NK-92 treated with Interleukin-12 subunit alpha and Interleukin-12 subunit beta, amount 100 ng/mL, for 24 hours (cell line): ENCODE measurements at regions not wholly inside any gene's neighbourhood (a gene's known extent, or its start where the extent isn't known, plus 50 kb on each side); places are given as distances from the start of the nearest gene placed in this dataset.
"Not testable (repeated sequence)": the region's sequence is repeated elsewhere in the genome, so short reads cannot be mapped to it uniquely, and the experiment has no call there.

ENCODE experiments used
- DNase-seq: peaks from one replicate; lab custom pipeline; 2025; lab: John Stamatoyannopoulos, UW

GRCh38 chr1:213531369-213532310 lies 456.1 kb upstream of the PROX1 start:
- DNase-seq: no peak

- DNase-seq: no peak
Measured at GRCh38 chr1:213533125-213533524, 454.6 kb upstream of the PROX1 start.

DNA sequence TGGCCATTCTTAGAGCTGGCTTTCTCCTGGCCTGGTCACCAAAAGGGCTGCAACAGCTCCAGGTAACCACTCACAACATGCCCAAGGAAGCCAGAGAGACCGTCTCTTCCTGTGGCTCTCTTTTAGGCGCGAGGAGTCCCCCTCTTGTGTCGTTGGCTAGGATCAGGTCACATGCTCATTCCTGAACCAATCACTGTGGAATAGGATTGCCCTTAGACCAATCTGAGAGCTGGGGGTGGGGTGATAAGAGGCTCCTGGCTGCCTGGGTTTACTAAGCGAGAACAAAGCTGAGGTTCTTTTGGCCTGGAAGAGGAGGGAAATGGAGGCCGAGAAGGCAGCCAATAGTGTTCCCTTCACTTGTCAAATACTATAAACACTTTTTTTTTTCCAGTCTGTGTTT lies 452.1 kb upstream of the PROX1 start:
- no peak for DNase-seq

DNA sequence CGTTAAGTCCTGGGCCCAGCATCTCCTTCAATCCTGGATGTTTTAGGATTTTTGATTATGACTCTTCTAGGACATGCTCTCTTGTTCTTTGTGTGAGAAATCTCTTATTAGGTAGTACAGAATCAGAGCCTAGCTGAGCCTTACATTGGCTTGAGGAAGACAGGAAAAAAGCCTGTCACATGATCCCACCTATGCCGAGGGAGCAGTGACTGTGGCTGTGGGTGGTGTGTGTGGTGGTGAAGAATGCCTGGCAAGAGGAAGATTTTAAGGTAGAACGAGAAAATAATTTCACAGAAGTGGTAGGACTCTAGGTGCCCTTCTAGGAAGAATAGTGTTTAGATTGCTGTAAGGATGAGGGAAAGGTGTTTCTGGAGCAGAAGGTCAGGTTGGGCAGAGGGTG lies 449.5 kb upstream of the PROX1 start:
- DNase-seq: no peak

GRCh38 chr1:213539464-213539863 lies 448.3 kb upstream of the PROX1 start:
- DNase-seq: no peak

DNA sequence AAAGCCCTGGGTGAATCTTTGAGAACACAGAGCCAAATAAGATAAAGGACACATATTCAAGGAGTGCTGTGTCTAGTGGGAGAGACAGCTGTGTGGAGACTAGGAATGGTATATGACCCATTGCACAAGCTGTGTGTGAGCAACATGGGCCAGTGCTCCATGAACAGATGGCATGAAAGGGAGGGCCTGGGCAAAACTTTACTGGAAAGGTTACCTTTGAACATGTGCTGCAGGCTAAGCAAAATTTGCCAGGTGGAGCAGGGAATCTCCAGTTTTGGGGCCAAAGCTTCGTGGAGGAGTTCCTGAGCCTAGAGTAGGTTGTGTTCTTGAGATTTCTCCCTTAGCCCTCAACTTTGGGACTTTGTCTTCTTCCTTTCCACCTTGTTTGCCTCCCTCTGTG lies 446.1 kb upstream of the PROX1 start:
- no peak for DNase-seq

GRCh38 chr1:213545181-213545580 lies 442.6 kb upstream of the PROX1 start:
- not testable (repeated sequence) for DNase-seq

DNA sequence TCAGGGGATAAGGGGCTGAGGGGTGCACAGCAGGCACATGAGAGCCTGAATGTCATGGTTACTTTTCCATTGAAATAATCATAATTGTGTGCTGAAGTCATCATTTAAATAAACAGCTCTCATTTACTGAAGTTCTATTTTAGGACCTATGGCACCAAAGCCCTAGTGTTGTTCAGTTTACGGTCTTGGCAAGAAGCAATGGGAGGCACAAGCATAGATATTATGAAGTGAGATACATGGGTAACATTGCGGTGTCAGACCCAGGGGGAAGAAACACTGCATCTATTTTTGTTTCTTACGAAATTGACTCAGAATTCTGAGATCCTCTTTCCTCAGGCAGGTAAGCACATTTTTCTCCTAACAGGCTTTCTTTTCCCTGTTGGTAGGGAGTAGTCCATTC lies 437.8 kb upstream of the PROX1 start:
- DNase-seq: no peak

DNA sequence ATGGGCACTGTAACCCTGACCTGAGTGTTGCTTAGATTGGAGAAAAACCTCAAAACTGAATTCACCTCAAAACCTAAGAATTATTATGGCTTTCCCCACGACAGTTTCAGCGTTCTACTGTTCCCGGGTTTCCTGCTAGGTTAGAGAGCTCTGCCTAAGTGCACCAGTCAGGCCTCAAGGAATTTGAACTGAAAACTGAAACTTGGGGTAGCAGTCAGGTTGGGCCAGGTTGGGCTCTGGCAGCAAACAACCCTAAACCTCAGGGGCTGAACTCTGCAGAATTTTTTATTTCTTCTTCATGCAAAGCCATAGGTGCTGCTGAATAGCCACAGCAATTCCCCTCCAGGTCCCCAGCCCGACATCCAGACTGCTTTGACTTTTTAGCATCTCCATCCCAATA lies 437.0 kb upstream of the PROX1 start:
- no peak for DNase-seq

DNA sequence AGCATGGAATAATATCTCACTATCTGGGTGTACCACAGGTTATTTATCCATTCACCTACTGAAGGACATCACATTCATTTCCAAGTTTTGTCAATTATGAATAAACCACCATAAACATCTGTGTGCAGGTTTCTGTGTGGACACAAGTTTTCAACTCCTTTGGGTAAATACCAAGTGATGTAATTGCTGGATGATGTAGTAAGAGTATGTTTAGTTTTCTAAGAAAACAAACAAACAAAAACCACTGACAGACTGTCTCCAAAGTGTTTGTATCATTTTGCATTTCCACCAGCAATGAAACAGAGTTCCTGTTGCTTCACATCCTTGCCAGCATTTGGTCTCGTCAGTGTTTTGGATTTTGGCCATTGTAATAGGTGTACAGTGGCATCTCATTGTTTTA lies 435.7 kb upstream of the PROX1 start:
- DNase-seq: no peak

GRCh38 chr1:213560226-213560625 lies 427.5 kb upstream of the PROX1 start:
- no peak for DNase-seq

DNA sequence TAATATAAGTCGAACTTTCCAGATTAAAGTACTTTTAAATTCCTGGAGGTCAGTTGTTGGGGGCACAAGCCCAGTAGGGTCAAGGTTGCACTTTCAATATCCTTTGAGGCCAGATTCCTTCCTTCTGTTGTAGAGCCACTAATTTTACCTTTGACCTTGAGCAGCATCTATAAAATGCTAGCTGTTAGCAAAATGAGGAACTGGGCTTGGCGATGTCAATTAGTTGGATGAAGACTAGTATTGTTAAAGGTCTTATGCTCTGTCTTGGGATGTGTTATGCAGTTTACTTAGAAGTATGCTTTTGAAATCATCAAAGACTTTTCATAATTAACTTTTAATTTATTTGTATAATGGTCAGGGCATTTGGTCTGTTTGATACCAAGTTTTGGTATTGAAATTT lies 425.9 kb upstream of the PROX1 start:
- DNase-seq: no peak

DNA sequence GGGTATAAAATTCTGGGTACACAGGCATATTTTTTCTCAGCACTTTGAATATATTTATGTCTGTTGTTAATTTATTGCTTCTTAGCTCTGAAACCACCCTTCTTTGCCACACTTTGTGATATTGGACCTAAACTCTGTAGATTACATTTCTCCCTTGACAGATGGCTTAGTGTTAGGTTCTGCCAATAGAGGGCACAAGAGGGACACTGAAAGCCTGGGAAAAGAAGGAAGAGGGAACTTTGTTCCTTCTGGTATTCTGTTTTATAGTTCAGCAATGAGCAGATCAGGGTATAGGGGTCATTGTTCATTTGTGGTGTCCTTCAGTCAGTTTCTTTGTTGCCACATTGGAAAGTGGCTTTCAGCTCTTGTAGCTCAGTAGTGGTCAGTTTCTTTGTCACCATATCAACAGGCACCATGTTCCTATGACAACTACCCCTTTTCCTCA lies 423.5 kb upstream of the PROX1 start:
- no peak for DNase-seq

DNA sequence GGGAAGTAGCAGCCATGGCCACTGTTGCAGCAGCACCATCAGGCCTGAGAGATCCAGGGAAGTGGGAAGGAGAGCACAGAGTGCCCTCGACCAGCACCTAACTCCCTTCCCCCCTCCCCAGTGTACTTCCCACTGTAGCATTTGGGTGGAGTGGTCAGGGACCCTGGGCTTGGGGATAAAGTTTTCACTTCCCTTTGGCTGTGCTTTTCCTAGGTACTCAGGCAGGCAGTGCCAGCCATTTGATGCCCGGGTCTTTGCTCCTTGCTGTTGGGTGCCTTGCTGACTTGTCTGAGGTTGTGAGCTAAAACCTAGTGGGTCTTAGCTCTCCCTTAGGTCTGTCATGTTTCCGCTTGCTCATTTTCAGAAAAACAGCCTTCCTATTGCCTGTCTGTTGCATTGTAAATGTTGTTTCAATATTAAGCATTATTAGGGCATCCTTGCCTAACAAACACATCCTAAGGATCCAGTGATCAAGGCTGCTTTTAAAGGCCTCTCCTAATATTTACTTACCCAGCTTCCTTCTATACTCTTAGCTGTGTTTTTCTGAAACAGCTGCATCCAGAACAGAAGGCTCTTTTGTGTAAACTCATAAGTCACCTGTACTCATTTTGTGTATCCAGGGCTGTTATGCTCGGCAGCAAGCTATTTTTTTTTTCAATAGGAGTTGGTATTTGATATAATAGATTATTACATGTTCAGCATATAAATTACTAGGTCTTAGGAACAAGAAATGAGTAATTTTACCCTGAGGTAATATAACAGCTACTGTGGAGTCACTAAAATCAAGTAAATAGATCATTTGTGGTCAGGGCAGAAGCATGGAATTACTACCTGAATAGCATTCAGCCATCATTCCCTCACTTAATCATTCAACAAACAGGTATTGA lies 418.6 kb upstream of the PROX1 start:
- no peak for DNase-seq

DNA sequence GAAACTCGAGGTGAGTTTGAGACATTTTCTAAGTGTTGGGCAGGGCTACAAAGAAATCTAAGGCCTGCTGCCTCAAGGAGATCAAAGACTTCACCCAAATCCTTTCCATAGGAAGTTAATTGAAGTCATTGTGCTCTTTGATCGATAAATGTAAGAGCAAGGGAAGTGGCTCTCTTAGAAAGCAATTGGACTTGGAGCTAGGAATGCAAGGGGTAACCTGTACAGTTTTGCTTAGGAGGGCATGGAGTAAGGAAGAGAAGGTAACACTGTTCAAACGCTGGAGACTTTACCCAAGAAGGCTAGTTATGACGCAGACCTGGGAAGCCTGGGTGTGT lies 418.0 kb upstream of the PROX1 start:
- DNase-seq: no peak

DNA sequence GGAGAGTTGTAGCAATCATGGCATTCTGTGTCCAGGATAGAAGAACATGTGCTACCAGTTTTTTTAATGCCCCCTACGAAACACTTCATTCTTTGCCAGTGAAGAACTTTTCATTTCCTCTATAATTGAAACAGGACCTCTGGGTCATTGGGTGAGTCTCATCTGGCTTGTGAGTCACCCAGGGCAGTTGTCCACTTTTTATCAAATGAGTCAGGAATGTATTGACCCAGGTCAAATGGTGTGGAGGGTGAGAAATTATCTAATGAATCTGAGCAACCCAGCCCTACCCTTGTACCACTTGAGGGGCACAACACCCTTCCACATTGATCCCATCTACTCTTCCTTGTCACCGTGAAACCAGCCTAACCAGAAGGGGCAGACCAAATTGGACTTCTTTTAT lies 417.3 kb upstream of the PROX1 start:
- no peak for DNase-seq

DNA sequence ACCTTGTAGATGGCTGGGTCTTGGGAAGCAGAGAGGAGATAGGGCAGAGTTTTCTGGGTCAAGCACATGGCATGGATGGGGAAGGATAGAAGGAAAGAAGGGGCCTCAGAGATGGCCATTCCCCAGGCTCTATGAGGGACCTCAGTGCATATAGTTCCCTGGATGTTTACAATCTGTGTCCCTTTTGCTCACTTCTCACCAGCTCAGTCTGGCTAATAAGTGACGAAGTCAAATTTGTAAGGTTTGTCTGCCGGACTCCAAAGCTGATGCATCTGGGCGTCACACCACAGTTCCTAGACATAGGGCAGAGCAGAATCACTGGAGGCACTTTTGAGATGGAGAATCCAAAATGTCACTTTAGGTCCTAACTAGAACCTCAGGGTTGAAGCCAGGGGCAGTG lies 416.4 kb upstream of the PROX1 start:
- no peak for DNase-seq

DNA sequence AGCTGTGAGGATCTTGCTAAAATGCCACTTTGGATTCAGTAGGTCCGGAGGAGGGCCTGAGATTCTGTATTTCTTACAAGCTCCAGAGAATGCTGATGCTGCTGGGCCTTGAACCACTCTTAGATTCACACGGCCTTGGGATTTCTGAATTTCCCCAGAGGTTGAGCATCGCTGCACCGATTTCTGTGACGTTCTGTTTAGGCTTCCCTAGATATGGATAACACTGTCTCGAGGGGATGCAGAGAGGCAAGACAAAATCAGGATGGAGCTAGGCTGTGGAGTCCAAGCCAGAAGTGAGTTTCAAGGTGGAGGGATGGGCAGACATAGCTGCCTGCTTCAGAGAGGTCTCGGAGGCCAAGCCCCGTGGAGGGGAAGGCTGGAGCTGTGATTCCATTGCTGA lies 415.9 kb upstream of the PROX1 start:
- DNase-seq: no peak

- DNase-seq: no peak
Measured at GRCh38 chr1:213572912-213573647, 414.7 kb upstream of the PROX1 start.

DNA sequence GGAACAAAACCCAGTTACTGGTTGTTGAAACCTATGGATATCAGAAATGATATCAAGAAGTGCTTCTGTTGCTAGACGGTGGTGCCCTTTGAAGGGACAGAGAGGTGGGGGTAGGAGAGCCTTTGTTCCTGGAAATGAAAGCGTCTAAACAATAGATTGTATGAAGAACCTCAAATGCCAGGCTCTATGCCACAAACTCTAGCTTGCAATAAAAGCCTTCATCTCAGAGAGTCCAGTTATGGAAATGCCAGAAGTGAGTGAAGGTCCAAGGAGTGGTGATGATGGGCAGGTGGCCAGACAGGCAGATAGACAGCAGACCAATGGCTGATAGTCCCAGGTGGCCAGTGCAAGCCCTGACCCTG lies 414.1 kb upstream of the PROX1 start:
- DNase-seq: no peak

GRCh38 chr1:213582976-213583567 lies 404.7 kb upstream of the PROX1 start:
- DNase-seq: no peak

- no peak for DNase-seq
Measured at GRCh38 chr1:213584272-213584671, 403.5 kb upstream of the PROX1 start.
